Fibroblast of pulmonary artery (primary cell): ENCODE measurements at regions not wholly inside any gene's neighbourhood (a gene's known extent, or its start where the extent isn't known, plus 50 kb on each side); places are given as distances from the start of the nearest gene placed in this dataset.

ENCODE experiments used
- DNase-seq: peaks from one replicate; pipeline ENCODE4 v3.0.0-alpha.2; 2010; ENCODE audit warnings: low read depth
- H3K4me3 ChIP-seq: replicated peaks from 2 replicates; pipeline ENCODE4 v1.5.1; 2011; ENCODE audit warnings: low read depth, mild to moderate bottlenecking, control low read depth, low read length, moderate library complexity
- TF ChIP-seq, protein P1 (sequence below): IDR thresholded peaks from 2 replicates; pipeline ENCODE4 v1.5.1; 2011; ENCODE audit warnings: mild to moderate bottlenecking, control low read depth, low read length, inconsistent platforms; ENCODE audit errors: missing control alignments

DNA sequence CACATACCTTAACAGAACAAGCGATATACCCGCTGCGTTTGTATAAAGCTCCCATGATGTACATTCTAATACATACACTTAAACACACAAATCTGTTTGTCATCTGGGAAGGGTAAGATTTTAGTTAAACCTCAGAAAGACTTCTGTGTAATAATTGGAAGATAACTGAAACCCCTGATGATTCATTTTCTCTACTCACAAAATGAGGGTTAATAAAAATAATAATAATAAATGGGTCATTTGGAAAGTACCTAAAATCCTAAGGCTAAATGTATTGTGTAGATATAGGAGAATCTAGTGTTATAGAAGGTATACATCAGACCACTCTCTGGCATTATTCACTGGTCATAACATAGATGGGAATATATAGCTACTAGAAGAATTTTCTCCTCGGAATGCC lies 64.7 kb upstream of the SOX9 start:
- H3K4me3 ChIP-seq = no peak overlapping the region
- TF ChIP-seq, protein P1, sequence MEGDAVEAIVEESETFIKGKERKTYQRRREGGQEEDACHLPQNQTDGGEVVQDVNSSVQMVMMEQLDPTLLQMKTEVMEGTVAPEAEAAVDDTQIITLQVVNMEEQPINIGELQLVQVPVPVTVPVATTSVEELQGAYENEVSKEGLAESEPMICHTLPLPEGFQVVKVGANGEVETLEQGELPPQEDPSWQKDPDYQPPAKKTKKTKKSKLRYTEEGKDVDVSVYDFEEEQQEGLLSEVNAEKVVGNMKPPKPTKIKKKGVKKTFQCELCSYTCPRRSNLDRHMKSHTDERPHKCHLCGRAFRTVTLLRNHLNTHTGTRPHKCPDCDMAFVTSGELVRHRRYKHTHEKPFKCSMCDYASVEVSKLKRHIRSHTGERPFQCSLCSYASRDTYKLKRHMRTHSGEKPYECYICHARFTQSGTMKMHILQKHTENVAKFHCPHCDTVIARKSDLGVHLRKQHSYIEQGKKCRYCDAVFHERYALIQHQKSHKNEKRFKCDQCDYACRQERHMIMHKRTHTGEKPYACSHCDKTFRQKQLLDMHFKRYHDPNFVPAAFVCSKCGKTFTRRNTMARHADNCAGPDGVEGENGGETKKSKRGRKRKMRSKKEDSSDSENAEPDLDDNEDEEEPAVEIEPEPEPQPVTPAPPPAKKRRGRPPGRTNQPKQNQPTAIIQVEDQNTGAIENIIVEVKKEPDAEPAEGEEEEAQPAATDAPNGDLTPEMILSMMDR = no peak
- no peak for DNase-seq

DNA sequence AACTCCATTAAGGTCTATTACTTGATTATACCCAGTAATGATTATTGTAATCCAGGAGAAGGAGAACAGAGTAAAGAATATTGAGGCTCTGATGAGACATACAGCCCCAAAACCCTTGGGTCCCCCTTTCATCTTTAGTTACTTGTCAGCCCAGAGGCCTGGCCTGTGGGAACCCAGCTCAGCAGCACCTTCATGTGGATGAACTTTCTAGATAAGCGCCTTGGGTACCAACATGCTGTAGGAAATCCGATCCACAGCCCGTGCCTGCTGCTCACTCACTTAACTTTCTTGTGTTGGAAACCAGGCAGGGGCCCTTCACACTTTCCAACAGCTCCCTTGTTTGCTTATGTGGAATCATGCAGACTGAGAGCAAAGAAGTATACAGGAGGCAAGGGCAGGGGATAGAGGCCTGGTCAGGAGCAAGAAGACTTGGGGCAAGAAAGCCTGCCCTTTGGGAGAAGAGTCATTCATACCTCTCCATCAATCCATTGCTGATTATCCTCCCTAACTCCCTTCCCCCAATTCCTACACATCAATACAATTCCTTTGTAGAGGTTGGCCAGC lies 64.0 kb upstream of the SOX9 start:
- TF ChIP-seq, protein P1 = no peak
- no peak for DNase-seq
- H3K4me3 ChIP-seq = no peak overlapping the region

DNA sequence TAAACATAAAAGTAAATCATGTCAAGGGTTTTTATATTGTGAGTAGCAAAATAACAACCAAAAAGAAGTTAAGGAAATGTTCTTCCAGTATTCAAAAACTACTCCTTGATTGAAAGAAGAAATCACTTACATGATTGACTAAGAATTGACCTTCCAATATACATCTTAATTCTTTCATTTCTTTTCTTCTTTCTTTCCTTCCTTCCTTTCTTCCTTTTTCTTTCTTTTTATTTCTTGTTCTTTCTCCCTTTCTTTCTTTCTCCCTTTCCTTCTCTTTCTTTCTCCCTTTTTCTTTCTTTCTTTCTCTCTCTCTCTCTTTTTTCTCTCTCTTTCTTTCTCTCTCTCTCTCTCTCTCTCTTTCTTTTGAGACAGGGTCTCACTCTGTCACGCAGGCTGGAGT lies 60.7 kb upstream of the SOX9 start:
- TF ChIP-seq, protein P1 = no peak
- no peak for DNase-seq
- H3K4me3 ChIP-seq = no peak overlapping the region

DNA sequence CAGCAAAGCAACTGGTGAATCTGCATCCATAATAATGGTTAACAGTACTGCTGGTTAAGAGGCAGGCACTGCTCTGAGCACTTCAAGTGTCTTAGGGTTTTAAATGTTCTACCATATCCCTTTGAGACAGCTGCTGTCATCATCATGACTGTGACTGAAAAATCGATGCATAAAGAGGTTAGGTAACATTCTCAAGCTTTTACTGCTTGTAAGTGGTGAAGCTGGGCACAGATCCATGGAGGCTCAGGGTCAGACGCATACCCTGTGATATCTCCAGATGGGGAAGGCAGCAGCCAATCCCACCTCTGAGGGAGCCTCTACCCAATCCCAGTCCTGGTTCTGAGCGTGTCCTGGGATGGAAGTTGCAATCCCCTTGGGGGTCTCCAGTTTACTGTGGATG lies 57.6 kb upstream of the SOX9 start:
- TF ChIP-seq, protein P1 = no peak
- no peak for DNase-seq
- H3K4me3 ChIP-seq = no peak overlapping the region

DNA sequence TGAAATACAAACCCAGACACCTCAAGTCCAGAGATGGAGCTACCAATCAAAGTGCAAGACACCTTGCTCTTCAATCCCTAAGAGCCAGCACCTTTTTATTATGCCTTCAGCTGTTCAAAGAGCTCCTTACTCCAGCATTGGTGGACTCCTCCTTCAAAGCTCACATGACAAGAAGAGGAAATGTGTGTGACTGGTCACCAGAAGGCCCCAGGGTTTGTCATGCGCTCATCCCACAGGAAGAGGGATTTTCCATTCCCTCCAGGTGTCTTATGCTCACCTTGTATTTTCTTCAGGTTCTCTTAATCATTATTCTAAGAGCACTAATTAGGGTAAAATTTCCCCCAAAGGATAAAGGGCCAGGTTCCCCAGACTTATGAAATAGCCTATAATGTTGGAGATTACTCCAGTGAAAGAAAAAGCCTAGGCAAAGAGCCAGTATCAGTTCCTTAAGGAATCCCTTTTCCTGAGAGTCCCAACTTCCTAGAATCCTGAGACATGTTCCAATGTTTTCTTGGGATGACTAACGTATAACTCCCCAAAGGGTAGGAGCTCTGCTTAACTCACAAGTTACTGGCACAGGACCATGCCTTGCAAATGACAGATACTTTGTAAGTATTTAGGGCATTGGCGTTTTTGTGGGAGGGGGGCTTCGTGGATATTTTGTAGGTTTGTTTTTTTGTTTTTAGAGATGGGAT lies 56.9 kb upstream of the SOX9 start:
- TF ChIP-seq, protein P1 = no peak
- DNase-seq = no peak
- no peak overlapping the region for H3K4me3 ChIP-seq

DNA sequence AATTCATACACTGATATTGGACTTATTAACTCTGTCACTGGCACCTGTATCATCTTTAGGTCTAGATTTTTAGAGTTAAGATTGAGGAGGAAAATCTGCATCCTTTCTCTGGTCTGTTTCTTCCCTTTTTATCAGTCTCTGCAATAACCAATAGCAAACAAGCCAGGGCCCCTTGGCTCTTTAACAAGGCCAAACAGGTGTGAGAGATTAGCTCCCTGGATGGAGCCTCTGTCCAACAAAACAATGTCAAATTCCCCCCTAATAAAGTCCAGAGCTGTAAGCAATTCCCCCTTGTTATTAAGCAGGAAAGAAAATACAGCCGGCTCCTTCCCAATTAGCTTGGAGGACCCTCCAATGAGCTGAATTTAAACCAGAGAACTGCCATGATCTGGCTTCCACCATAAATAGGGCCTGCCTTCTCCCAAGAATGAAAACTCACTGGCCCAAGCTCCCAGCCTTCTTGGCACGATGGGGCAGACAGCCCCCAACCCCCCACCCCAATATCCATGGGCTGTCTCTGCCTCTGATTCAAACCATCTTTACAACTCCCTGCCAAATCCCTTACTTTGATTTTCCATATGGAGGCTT lies 56.1 kb upstream of the SOX9 start:
- no peak overlapping the region for H3K4me3 ChIP-seq
- no peak for DNase-seq
- TF ChIP-seq, protein P1 = no peak
